ENCODE measurements at regions not wholly inside any gene's neighbourhood (a gene's known extent, or its start where the extent isn't known, plus 50 kb on each side); places are given as distances from the start of the nearest gene placed in this dataset.

GRCh38 chr3:64961301-64961700 lies 273.5 kb upstream of the ADAMTS9 start:
- Mint-ChIP-seq H3K27ac (no peak overlapping the region), H3K36me3 (no peaks in the 10 kb centered on the region), H3K4me3 (no peak overlapping the region), H3K27me3 (peaks cover 18% of the 10 kb centered on the region), H3K9me3 (peaks cover 4% of the 10 kb centered on the region), H3K4me1 (ENCODE audit: unreplicated experiment) (peaks cover 12% of the 10 kb centered on the region)
- TF ChIP-seq CTCF (conservative IDR thresholded peaks at IDR 0.05), result no peak
- no peak for DNase-seq (ENCODE audit: extremely low spot score, unreplicated experiment)

- H3K4me1 Mint-ChIP-seq (ENCODE audit: unreplicated experiment), result peaks cover 27% of the 10 kb centered on the region
- H3K36me3 Mint-ChIP-seq, result no peaks in the 10 kb centered on the region
- no peak for TF ChIP-seq CTCF (conservative IDR thresholded peaks at IDR 0.05)
- peaks cover 18% of the 10 kb centered on the region for H3K27me3 Mint-ChIP-seq
- peaks cover 4% of the 10 kb centered on the region for H3K9me3 Mint-ChIP-seq
- H3K4me3 Mint-ChIP-seq, result no peak overlapping the region
- DNase-seq (ENCODE audit: extremely low spot score, unreplicated experiment), result no peak
- no peak overlapping the region for H3K27ac Mint-ChIP-seq
Measured at GRCh38 chr3:64958199-64958843, 270.5 kb upstream of the ADAMTS9 start.

- H3K4me3 Mint-ChIP-seq, result peak overlapping the region; percentile 15
- DNase-seq (ENCODE audit: extremely low spot score, unreplicated experiment), result no peak
- peaks cover 4% of the 10 kb centered on the region for H3K9me3 Mint-ChIP-seq
- peaks cover 15% of the 10 kb centered on the region for H3K27me3 Mint-ChIP-seq
- no peak overlapping the region for H3K27ac Mint-ChIP-seq
- no peaks in the 10 kb centered on the region for H3K36me3 Mint-ChIP-seq
- peaks cover 27% of the 10 kb centered on the region for H3K4me1 Mint-ChIP-seq (ENCODE audit: unreplicated experiment)
- TF ChIP-seq CTCF (conservative IDR thresholded peaks at IDR 0.05), result no peak
Measured at GRCh38 chr3:64957408-64958198, 269.8 kb upstream of the ADAMTS9 start.

GRCh38 chr3:64956711-64957325 lies 269.0 kb upstream of the ADAMTS9 start:
- Mint-ChIP-seq H3K4me1 (ENCODE audit: unreplicated experiment) (peaks cover 27% of the 10 kb centered on the region), H3K27me3 (peaks cover 10% of the 10 kb centered on the region), H3K36me3 (no peaks in the 10 kb centered on the region), H3K9me3 (no peaks in the 10 kb centered on the region), H3K4me3 (peak overlapping the region; percentile 59), H3K27ac (no peak overlapping the region)
- no peak for TF ChIP-seq CTCF (conservative IDR thresholded peaks at IDR 0.05)
- no peak for DNase-seq (ENCODE audit: extremely low spot score, unreplicated experiment)

- H3K27me3 Mint-ChIP-seq, result peaks cover 7% of the 10 kb centered on the region
- peak overlapping the region; percentile 21 for H3K27ac Mint-ChIP-seq
- H3K36me3 Mint-ChIP-seq, result no peaks in the 10 kb centered on the region
- H3K4me1 Mint-ChIP-seq (ENCODE audit: unreplicated experiment), result peaks cover 27% of the 10 kb centered on the region
- no peaks in the 10 kb centered on the region for H3K9me3 Mint-ChIP-seq
- H3K4me3 Mint-ChIP-seq, result peak overlapping the region; percentile 50
- TF ChIP-seq CTCF (conservative IDR thresholded peaks at IDR 0.05), result no peak
- DNase-seq (ENCODE audit: extremely low spot score, unreplicated experiment), result no peak
Measured at GRCh38 chr3:64954995-64955636, 267.3 kb upstream of the ADAMTS9 start.
